ENCODE measurements at regions not wholly inside any gene's neighbourhood (a gene's known extent, or its start where the extent isn't known, plus 50 kb on each side); places are given as distances from the start of the nearest gene placed in this dataset.

DNA sequence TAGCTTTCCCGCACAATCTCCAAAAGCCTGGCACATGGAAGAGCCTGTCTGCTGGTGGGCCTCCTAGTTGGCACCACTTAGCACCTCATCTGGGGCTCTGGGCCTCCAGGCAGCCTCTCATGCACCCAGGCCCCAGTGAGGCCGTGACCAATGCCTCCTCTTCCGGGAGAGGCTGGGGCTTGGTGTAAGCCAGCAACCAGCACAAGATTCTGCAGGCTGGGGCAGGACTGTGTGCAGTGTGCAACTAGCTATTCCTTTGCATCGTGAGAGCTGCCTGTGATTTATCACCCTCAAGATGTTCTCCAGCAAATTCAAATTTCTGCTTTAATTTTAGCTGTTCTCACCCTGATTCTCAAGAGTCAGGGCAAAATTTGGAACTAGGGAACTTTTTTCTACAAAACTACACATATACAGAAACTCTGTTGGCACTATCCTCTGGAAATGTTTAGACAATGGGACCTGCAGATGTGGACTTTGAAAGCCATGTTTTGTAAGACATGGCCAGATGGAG, 603.7 kb upstream of the MKI67 start:
- TF ChIP-seq, protein P1, sequence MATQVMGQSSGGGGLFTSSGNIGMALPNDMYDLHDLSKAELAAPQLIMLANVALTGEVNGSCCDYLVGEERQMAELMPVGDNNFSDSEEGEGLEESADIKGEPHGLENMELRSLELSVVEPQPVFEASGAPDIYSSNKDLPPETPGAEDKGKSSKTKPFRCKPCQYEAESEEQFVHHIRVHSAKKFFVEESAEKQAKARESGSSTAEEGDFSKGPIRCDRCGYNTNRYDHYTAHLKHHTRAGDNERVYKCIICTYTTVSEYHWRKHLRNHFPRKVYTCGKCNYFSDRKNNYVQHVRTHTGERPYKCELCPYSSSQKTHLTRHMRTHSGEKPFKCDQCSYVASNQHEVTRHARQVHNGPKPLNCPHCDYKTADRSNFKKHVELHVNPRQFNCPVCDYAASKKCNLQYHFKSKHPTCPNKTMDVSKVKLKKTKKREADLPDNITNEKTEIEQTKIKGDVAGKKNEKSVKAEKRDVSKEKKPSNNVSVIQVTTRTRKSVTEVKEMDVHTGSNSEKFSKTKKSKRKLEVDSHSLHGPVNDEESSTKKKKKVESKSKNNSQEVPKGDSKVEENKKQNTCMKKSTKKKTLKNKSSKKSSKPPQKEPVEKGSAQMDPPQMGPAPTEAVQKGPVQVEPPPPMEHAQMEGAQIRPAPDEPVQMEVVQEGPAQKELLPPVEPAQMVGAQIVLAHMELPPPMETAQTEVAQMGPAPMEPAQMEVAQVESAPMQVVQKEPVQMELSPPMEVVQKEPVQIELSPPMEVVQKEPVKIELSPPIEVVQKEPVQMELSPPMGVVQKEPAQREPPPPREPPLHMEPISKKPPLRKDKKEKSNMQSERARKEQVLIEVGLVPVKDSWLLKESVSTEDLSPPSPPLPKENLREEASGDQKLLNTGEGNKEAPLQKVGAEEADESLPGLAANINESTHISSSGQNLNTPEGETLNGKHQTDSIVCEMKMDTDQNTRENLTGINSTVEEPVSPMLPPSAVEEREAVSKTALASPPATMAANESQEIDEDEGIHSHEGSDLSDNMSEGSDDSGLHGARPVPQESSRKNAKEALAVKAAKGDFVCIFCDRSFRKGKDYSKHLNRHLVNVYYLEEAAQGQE (IDR thresholded peaks at IDR 0.05; ENCODE audit: insufficient read depth in 1 of 2, low read depth in 2 of 2, low read length in 2 of 2) = no peak

DNA sequence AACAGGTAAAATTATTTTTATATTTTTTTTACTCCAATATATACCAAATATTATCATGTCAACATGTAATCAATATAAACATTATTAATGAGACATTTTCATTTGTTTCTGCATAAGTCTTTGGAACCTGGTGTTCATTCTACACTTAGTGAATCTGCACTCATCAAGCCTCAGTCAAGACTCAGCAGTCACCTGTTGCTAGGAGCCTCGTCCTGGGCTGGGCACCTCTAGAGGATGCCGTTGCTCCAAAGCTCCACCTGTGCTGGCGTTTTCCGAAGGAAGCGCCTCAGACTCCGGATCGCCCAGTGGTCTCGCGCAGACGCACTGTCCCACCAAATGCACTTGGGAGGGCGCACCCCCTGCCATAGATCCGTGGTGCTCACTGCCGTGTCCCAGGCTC, 604.7 kb upstream of the MKI67 start:
- TF ChIP-seq POLR2AphosphoS5 (IDR thresholded peaks at IDR 0.05; ENCODE audit: low read depth, low read length) (no peak), FOXP2 (optimal IDR thresholded peaks at IDR 0.05; ENCODE audit: borderline replicate concordance, extremely low read depth, extremely low read length, insufficient read depth) (no peak), TAF1 (IDR thresholded peaks at IDR 0.05; ENCODE audit: borderline replicate concordance, insufficient read depth, low read length) (no peak), SIN3A (IDR thresholded peaks at IDR 0.05; ENCODE audit: borderline replicate concordance, insufficient read depth, low read length) (no peak)
- TF ChIP-seq, protein P1 (IDR thresholded peaks at IDR 0.05; ENCODE audit: insufficient read depth in 1 of 2, low read depth in 2 of 2, low read length in 2 of 2) = no peak

DNA sequence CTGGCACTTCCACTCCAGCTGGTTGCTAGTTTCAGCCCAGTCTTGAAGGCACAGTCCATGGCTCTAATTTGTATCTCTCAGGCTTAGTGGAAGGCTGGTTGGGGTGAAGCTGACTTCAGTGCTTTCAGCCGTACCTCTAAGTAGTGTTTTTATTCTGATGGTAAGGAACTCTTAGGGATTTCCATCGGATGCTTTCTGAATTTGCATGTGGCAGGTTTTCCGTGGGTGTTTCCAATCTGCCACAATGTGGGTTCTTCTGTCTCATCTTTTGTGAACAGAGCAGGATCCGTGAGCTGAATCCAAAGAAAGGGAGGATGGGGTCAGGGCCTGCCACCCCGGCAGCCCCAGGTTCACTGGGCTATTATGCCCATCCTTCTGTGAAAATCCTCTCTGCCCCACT, 607.9 kb upstream of the MKI67 start:
- no peak for TF ChIP-seq SIN3A (IDR thresholded peaks at IDR 0.05; ENCODE audit: borderline replicate concordance, insufficient read depth, low read length)
- TF ChIP-seq, protein P1 (IDR thresholded peaks at IDR 0.05; ENCODE audit: insufficient read depth in 1 of 2, low read depth in 2 of 2, low read length in 2 of 2) = no peak
- TF ChIP-seq TAF1 (IDR thresholded peaks at IDR 0.05; ENCODE audit: borderline replicate concordance, insufficient read depth, low read length) = no peak
- TF ChIP-seq POLR2AphosphoS5 (IDR thresholded peaks at IDR 0.05; ENCODE audit: low read depth, low read length) = no peak

DNA sequence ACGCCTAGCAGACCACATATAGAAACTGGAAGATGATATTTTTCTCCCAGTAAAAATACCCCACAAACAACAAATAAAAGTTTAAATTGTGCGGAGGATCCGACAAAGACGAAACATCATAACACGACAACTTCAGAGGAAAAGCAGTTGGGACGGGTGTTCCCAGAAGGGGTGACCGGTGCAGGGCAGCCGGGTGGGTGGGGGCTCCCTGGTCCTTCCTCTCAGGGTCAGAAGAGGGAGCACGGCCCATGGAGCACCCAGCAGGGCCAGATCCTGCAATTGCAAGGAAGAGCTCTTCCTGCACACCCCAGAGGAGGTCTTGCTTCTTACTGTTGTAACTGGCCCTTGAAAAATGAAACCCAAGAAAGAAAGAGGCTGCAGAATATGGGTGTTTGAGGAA, 608.5 kb upstream of the MKI67 start:
- no peak for TF ChIP-seq TAF1 (IDR thresholded peaks at IDR 0.05; ENCODE audit: borderline replicate concordance, insufficient read depth, low read length)
- no peak for TF ChIP-seq SIN3A (IDR thresholded peaks at IDR 0.05; ENCODE audit: borderline replicate concordance, insufficient read depth, low read length)
- TF ChIP-seq, protein P1 (IDR thresholded peaks at IDR 0.05; ENCODE audit: insufficient read depth in 1 of 2, low read depth in 2 of 2, low read length in 2 of 2) = no peak
- TF ChIP-seq FOXP2 (optimal IDR thresholded peaks at IDR 0.05; ENCODE audit: borderline replicate concordance, extremely low read depth, extremely low read length, insufficient read depth) = no peak
- TF ChIP-seq POLR2AphosphoS5 (IDR thresholded peaks at IDR 0.05; ENCODE audit: low read depth, low read length) = no peak

DNA sequence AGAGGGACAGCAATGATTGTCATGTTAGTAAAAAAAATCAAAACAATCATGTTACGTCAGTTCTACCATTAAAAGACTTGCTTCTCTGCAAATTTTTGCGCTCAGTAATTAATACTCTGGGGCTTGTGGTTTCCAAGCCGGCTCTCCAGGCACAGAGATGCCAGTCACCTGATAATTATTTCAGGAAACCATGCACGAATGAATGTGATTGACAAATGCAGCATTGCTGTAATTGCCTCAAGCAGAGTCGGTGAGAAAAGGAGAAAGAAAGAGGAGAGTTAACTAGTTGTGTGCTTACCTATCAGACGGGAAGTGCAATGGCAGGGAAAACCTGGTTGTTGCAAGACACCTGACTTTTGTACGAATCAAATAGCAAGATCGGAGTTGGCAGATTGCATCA, 609.8 kb upstream of the MKI67 start:
- no peak for TF ChIP-seq SIN3A (IDR thresholded peaks at IDR 0.05; ENCODE audit: borderline replicate concordance, insufficient read depth, low read length)
- no peak for TF ChIP-seq POLR2AphosphoS5 (IDR thresholded peaks at IDR 0.05; ENCODE audit: low read depth, low read length)
- TF ChIP-seq TAF1 (IDR thresholded peaks at IDR 0.05; ENCODE audit: borderline replicate concordance, insufficient read depth, low read length) = no peak
- TF ChIP-seq, protein P1 (IDR thresholded peaks at IDR 0.05; ENCODE audit: insufficient read depth in 1 of 2, low read depth in 2 of 2, low read length in 2 of 2) = no peak
- TF ChIP-seq FOXP2 (optimal IDR thresholded peaks at IDR 0.05; ENCODE audit: borderline replicate concordance, extremely low read depth, extremely low read length, insufficient read depth) = no peak

Measured in PFSK-1 (cell line).